ENCODE measurements at regions not wholly inside any gene's neighbourhood (a gene's known extent, or its start where the extent isn't known, plus 50 kb on each side); places are given as distances from the start of the nearest gene placed in this dataset.

DNA sequence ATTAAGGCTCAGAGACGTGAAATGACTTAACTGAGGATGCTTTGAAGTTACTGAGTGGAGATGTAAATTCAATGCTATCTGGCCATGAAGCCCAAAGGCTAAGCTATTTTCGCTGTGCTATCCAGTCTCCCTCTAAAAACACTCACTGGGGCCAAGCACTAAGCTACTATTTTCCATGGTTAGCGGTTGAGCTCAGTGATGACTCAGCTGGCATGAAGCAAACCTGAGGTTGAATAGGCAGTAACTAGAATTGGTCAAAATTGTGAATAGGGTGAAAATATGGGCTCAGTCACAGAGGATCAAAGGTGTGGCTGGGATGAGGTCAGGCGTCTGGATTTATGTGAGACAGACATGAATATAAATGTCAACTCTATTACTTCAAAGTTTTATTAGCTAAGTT is 564.2 kb upstream of the KIRREL3 start:
- no peak for ATAC-seq
- TF ChIP-seq ZNF8 (CRISPR knock-in tag; IDR thresholded peaks at IDR 0.05) (no peak), ZFP3 (CRISPR knock-in tag; IDR thresholded peaks at IDR 0.05) (no peak), BACH2 (CRISPR knock-in tag; IDR thresholded peaks at IDR 0.05; ENCODE audit: borderline replicate concordance) (no peak), ZNF70 (CRISPR knock-in tag; IDR thresholded peaks at IDR 0.05) (no peak), RARB (CRISPR knock-in tag; IDR thresholded peaks at IDR 0.05) (no peak), TCF4 (CRISPR knock-in tag; IDR thresholded peaks at IDR 0.05; ENCODE audit: borderline replicate concordance) (no peak), ZFP30 (CRISPR knock-in tag; IDR thresholded peaks at IDR 0.05) (no peak), OSR1 (CRISPR knock-in tag; IDR thresholded peaks at IDR 0.05) (no peak), PPARA (CRISPR knock-in tag; IDR thresholded peaks at IDR 0.05; ENCODE audit: borderline replicate concordance) (no peak), ZC3H10 (CRISPR knock-in tag; IDR thresholded peaks at IDR 0.05) (no peak), ARNTL (CRISPR knock-in tag; IDR thresholded peaks at IDR 0.05; ENCODE audit: borderline replicate concordance, low read depth) (no peak), CSDC2 (CRISPR knock-in tag; IDR thresholded peaks at IDR 0.05) (no peak), ISL1 (CRISPR knock-in tag; IDR thresholded peaks at IDR 0.05) (no peak), TOX (CRISPR knock-in tag; IDR thresholded peaks at IDR 0.05; ENCODE audit: borderline replicate concordance) (no peak), SNAI2 (CRISPR knock-in tag; IDR thresholded peaks at IDR 0.05) (no peak)
- TF ChIP-seq, protein P1, sequence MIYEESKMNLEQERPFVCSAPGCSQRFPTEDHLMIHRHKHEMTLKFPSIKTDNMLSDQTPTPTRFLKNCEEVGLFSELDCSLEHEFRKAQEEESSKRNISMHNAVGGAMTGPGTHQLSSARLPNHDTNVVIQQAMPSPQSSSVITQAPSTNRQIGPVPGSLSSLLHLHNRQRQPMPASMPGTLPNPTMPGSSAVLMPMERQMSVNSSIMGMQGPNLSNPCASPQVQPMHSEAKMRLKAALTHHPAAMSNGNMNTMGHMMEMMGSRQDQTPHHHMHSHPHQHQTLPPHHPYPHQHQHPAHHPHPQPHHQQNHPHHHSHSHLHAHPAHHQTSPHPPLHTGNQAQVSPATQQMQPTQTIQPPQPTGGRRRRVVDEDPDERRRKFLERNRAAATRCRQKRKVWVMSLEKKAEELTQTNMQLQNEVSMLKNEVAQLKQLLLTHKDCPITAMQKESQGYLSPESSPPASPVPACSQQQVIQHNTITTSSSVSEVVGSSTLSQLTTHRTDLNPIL (CRISPR knock-in tag; IDR thresholded peaks at IDR 0.05; ENCODE audit: low read depth) = no peak
- TF ChIP-seq, protein P2, sequence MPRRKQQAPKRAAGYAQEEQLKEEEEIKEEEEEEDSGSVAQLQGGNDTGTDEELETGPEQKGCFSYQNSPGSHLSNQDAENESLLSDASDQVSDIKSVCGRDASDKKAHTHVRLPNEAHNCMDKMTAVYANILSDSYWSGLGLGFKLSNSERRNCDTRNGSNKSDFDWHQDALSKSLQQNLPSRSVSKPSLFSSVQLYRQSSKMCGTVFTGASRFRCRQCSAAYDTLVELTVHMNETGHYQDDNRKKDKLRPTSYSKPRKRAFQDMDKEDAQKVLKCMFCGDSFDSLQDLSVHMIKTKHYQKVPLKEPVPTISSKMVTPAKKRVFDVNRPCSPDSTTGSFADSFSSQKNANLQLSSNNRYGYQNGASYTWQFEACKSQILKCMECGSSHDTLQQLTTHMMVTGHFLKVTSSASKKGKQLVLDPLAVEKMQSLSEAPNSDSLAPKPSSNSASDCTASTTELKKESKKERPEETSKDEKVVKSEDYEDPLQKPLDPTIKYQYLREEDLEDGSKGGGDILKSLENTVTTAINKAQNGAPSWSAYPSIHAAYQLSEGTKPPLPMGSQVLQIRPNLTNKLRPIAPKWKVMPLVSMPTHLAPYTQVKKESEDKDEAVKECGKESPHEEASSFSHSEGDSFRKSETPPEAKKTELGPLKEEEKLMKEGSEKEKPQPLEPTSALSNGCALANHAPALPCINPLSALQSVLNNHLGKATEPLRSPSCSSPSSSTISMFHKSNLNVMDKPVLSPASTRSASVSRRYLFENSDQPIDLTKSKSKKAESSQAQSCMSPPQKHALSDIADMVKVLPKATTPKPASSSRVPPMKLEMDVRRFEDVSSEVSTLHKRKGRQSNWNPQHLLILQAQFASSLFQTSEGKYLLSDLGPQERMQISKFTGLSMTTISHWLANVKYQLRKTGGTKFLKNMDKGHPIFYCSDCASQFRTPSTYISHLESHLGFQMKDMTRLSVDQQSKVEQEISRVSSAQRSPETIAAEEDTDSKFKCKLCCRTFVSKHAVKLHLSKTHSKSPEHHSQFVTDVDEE (CRISPR knock-in tag; IDR thresholded peaks at IDR 0.05) = no peak
- TF ChIP-seq, protein P3, sequence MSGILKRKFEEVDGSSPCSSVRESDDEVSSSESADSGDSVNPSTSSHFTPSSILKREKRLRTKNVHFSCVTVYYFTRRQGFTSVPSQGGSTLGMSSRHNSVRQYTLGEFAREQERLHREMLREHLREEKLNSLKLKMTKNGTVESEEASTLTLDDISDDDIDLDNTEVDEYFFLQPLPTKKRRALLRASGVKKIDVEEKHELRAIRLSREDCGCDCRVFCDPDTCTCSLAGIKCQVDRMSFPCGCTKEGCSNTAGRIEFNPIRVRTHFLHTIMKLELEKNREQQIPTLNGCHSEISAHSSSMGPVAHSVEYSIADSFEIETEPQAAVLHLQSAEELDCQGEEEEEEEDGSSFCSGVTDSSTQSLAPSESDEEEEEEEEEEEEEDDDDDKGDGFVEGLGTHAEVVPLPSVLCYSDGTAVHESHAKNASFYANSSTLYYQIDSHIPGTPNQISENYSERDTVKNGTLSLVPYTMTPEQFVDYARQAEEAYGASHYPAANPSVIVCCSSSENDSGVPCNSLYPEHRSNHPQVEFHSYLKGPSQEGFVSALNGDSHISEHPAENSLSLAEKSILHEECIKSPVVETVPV (CRISPR knock-in tag; IDR thresholded peaks at IDR 0.05) = no peak

DNA sequence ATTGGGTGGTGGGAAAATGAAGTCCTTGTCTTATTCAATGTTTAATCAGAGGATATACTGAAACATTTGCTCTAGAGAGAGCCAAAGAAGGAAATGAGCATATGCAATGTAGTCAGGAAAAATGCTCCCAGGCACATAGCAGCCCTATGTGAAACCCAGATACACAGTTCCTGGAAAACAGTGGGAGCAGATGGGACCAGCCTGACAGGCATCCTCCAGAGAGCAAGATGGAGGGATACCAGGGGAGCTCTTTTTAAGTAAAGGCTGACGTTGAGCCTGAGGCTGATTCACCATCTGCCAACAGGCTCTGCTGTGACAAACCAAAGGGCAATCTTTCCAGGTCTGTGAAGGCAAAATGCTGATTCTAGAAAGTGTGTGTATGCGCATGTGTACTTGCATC is 559.4 kb upstream of the KIRREL3 start:
- TF ChIP-seq CSDC2 (CRISPR knock-in tag; IDR thresholded peaks at IDR 0.05) = no peak
- TF ChIP-seq SNAI2 (CRISPR knock-in tag; IDR thresholded peaks at IDR 0.05) = no peak
- TF ChIP-seq, protein P2 (CRISPR knock-in tag; IDR thresholded peaks at IDR 0.05) = no peak
- TF ChIP-seq GLIS3 (CRISPR knock-in tag; IDR thresholded peaks at IDR 0.05) = no peak
- TF ChIP-seq, protein P4, sequence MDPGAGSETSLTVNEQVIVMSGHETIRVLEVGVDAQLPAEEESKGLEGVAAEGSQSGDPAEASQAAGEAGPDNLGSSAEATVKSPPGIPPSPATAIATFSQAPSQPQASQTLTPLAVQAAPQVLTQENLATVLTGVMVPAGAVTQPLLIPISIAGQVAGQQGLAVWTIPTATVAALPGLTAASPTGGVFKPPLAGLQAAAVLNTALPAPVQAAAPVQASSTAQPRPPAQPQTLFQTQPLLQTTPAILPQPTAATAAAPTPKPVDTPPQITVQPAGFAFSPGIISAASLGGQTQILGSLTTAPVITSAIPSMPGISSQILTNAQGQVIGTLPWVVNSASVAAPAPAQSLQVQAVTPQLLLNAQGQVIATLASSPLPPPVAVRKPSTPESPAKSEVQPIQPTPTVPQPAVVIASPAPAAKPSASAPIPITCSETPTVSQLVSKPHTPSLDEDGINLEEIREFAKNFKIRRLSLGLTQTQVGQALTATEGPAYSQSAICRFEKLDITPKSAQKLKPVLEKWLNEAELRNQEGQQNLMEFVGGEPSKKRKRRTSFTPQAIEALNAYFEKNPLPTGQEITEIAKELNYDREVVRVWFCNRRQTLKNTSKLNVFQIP (CRISPR knock-in tag; IDR thresholded peaks at IDR 0.05; ENCODE audit: borderline replicate concordance, low read depth) = no peak
- no peak for TF ChIP-seq BACH2 (CRISPR knock-in tag; IDR thresholded peaks at IDR 0.05; ENCODE audit: borderline replicate concordance)
- no peak for TF ChIP-seq ZNF8 (CRISPR knock-in tag; IDR thresholded peaks at IDR 0.05)
- TF ChIP-seq ESRRG (CRISPR knock-in tag; IDR thresholded peaks at IDR 0.05) = no peak
- TF ChIP-seq ZNF565 (CRISPR knock-in tag; conservative IDR thresholded peaks at IDR 0.05; ENCODE audit: low read depth) = no peak
- no peak for TF ChIP-seq ARNTL (CRISPR knock-in tag; IDR thresholded peaks at IDR 0.05; ENCODE audit: borderline replicate concordance, low read depth)
- TF ChIP-seq ISL1 (CRISPR knock-in tag; IDR thresholded peaks at IDR 0.05) = no peak
- TF ChIP-seq ZFP30 (CRISPR knock-in tag; IDR thresholded peaks at IDR 0.05) = no peak
- no peak for TF ChIP-seq ZFP3 (CRISPR knock-in tag; IDR thresholded peaks at IDR 0.05)
- TF ChIP-seq, protein P1 (CRISPR knock-in tag; IDR thresholded peaks at IDR 0.05; ENCODE audit: low read depth) = no peak
- ATAC-seq = no peak
